ENCODE measurements at regions not wholly inside any gene's neighbourhood (a gene's known extent, or its start where the extent isn't known, plus 50 kb on each side); places are given as distances from the start of the nearest gene placed in this dataset.

GRCh38 chr6:169881976-169882375 is 130.6 kb downstream of the ERMARD start:
- TF ChIP-seq CTCF (IDR thresholded peaks at IDR 0.05): no peak
- no peak for TF ChIP-seq POLR2A (IDR thresholded peaks at IDR 0.05)

Data from testis (tissue), 2 donors.